GM19239 (cell line): ENCODE measurements at regions not wholly inside any gene's neighbourhood (a gene's known extent, or its start where the extent isn't known, plus 50 kb on each side); places are given as distances from the start of the nearest gene placed in this dataset.

Experiments used
- DNase-seq: peaks from one replicate; pipeline ENCODE4 v3.0.0; 2011; ENCODE audit warnings: low spot score; ENCODE audit not compliant: insufficient read length
- FAIRE-seq: peaks from 2 replicates; lab custom pipeline; 2011; peaks lifted over from hg19 to GRCh38; lab: Jason Lieb, UNC

GRCh38 chr1:221849110-221849509 is 107.2 kb upstream of the DUSP10 start:
- no peak for DNase-seq
- no peak for FAIRE-seq

- FAIRE-seq = no peak
Observed at GRCh38 chr1:221847676-221848075, 105.8 kb upstream of the DUSP10 start.

GRCh38 chr1:221845650-221846371 is 103.9 kb upstream of the DUSP10 start:
- FAIRE-seq = no peak

More at GRCh38 chr1:221847676-221848075, 105.8 kb upstream of the DUSP10 start:
- DNase-seq = no peak

GRCh38 chr1:221841983-221842335 is 100.1 kb upstream of the DUSP10 start:
- FAIRE-seq = no peak

More at GRCh38 chr1:221845650-221846371, 103.9 kb upstream of the DUSP10 start:
- no peak for DNase-seq

GRCh38 chr1:221841251-221841982 is 99.5 kb upstream of the DUSP10 start:
- no peak for DNase-seq
- no peak for FAIRE-seq

More at GRCh38 chr1:221841983-221842335, 100.1 kb upstream of the DUSP10 start:
- DNase-seq = no peak

GRCh38 chr1:221840511-221841243 is 98.8 kb upstream of the DUSP10 start:
- DNase-seq = no peak
- FAIRE-seq = peak; percentile 91

- peak; percentile 27 for DNase-seq
- FAIRE-seq = no peak
Observed at GRCh38 chr1:221839782-221840395, 98.0 kb upstream of the DUSP10 start.

GRCh38 chr1:221839321-221839720 is 97.4 kb upstream of the DUSP10 start:
- FAIRE-seq (no peak), DNase-seq (no peak)

GRCh38 chr1:221837896-221838295 is 96.0 kb upstream of the DUSP10 start:
- FAIRE-seq = peak; percentile 93
- DNase-seq = peak; percentile 27

- FAIRE-seq (no peak), DNase-seq (no peak)
Observed at GRCh38 chr1:221834698-221835513, 93.0 kb upstream of the DUSP10 start.

- no peak for FAIRE-seq
- DNase-seq = no peak
Observed at GRCh38 chr1:221832617-221833016, 90.7 kb upstream of the DUSP10 start.

- DNase-seq = no peak
- FAIRE-seq = no peak
Observed at GRCh38 chr1:221832151-221832550, 90.3 kb upstream of the DUSP10 start.

GRCh38 chr1:221829327-221830015 is 87.6 kb upstream of the DUSP10 start:
- no peak for FAIRE-seq
- DNase-seq = no peak

- FAIRE-seq = no peak
- DNase-seq = no peak
Observed at GRCh38 chr1:221827307-221827642, 85.4 kb upstream of the DUSP10 start.

- FAIRE-seq = no peak
- no peak for DNase-seq
Observed at GRCh38 chr1:221824909-221825308, 83.0 kb upstream of the DUSP10 start.

- DNase-seq (no peak), FAIRE-seq (no peak)
Observed at GRCh38 chr1:221824025-221824424, 82.1 kb upstream of the DUSP10 start.

GRCh38 chr1:221823561-221823960 is 81.7 kb upstream of the DUSP10 start:
- FAIRE-seq = no peak
- DNase-seq = no peak

- DNase-seq (no peak), FAIRE-seq (no peak)
Observed at GRCh38 chr1:221823149-221823548, 81.3 kb upstream of the DUSP10 start.

GRCh38 chr1:221822591-221822990 is 80.7 kb upstream of the DUSP10 start:
- DNase-seq = no peak
- no peak for FAIRE-seq
